GM12878 (cell line): ENCODE measurements at regions not wholly inside any gene's neighbourhood (a gene's known extent, or its start where the extent isn't known, plus 50 kb on each side); places are given as distances from the start of the nearest gene placed in this dataset.

ENCODE experiments used
- ATAC-seq: fragments of 200-7000 bp; cut with Tn5 transposase; 3 replicates; pipeline ENCODE4 v1.9.1; 2020; ENCODE audit warnings: mild to moderate bottlenecking, moderate library complexity
- BruUV-seq: library from RNA; stranded (reverse); fragments of 400-500 nt; replicated peaks from 2 replicates; lab custom pipeline; 2021; lab: Mats Ljungman, UMichigan
- CTCF ChIA-PET: fragments of 300-600 bp; sonication (Branson Sonifier 250); formaldehyde crosslinking; extraction: SDS; loops from one replicate; lab custom pipeline; 2021; ENCODE audit warnings: inconsistent platforms; lab: Yijun Ruan, JAX
- POLR2A ChIA-PET: fragments of 350-600 bp; formaldehyde crosslinking; extraction: SDS; loops from one replicate; lab custom pipeline; 2021; ENCODE audit warnings: inconsistent platforms; lab: Charles Lee
- RAD21 ChIA-PET: fragments of 300-600 bp; sonication (Branson Sonifier 250); formaldehyde crosslinking; loops from one replicate; lab custom pipeline; 2023; ENCODE audit warnings: antibody characterized with exemption; ENCODE audit not compliant: unreplicated experiment; lab: Charles Lee
- SMC1A ChIA-PET: fragments of 300-600 bp; sonication (Branson Sonifier 250); formaldehyde crosslinking; loops from one replicate; lab custom pipeline; 2023; ENCODE audit not compliant: unreplicated experiment, uncharacterized antibody; lab: Charles Lee
- DNase-seq: peaks from one replicate; pipeline ENCODE4 v3.0.0-alpha.2; 2011; ENCODE audit warnings: low read depth, low spot score
- FAIRE-seq: peaks from 3 replicates; lab custom pipeline; 2011; peaks lifted over from hg19 to GRCh38; lab: Jason Lieb, UNC
- H2AFZ ChIP-seq: 2 replicates; pipeline ENCODE4 v1.6.0; 2011; ENCODE audit warnings: low read depth, low read length, control low read depth; ENCODE audit not compliant: control insufficient read depth
- H3K27ac ChIP-seq: 2 replicates; pipeline ENCODE4 v1.5.1; 2011; ENCODE audit warnings: control low read depth; ENCODE audit not compliant: control insufficient read depth, insufficient read depth
- H3K27me3 ChIP-seq, 2 experiments: replicated peaks in 1 of 2; 2 replicates each; pipeline versions ENCODE4 v1.6.0 to v1.6.1; 2011; ENCODE audit warnings: low read length in 1 of 2; ENCODE audit not compliant: control insufficient read depth in 2 of 2, insufficient read depth in 2 of 2
- H3K36me3 ChIP-seq, 2 experiments: 2 replicates each; pipeline ENCODE4 v1.5.1; 2011; ENCODE audit warnings: low read length in 1 of 2; ENCODE audit not compliant: control insufficient read depth in 2 of 2, insufficient read depth in 2 of 2
- H3K4me1 ChIP-seq: 2 replicates; pipeline ENCODE4 v1.6.1; 2011; ENCODE audit warnings: mild to moderate bottlenecking, low read length, moderate library complexity, mixed read lengths; ENCODE audit not compliant: control insufficient read depth, insufficient read depth
- H3K4me2 ChIP-seq: 2 replicates; pipeline ENCODE4 v1.6.0; 2011; ENCODE audit warnings: control low read depth; ENCODE audit not compliant: control insufficient read depth, insufficient read depth
- H3K4me3 ChIP-seq: fragments of 200-600 bp; sonication (generic); 2 replicates; pipeline ENCODE4 v1.5.1; 2016
- H3K79me2 ChIP-seq: 2 replicates; pipeline ENCODE4 v1.6.0; 2011; ENCODE audit warnings: low read length; ENCODE audit not compliant: control insufficient read depth, insufficient read depth
- H3K9ac ChIP-seq: 2 replicates; pipeline ENCODE4 v1.8.0; 2011; ENCODE audit warnings: low read length, control low read depth, mixed read lengths; ENCODE audit not compliant: control insufficient read depth, insufficient read depth
- H3K9me3 ChIP-seq: replicated peaks from 3 replicates; pipeline ENCODE4 v1.5.1; 2011; ENCODE audit warnings: mild to moderate bottlenecking, low read length; ENCODE audit not compliant: control insufficient read depth, insufficient read depth
- H4K20me1 ChIP-seq: 2 replicates; pipeline ENCODE4 v1.6.0; 2011; ENCODE audit not compliant: control insufficient read depth, insufficient read depth
- DPF2 ChIP-seq: fragments of 450-650 bp; IDR thresholded peaks from 2 replicates; pipeline ENCODE4 v1.6.1; 2017; ENCODE audit warnings: mild to moderate bottlenecking
- EGR1 ChIP-seq, 2 experiments: IDR thresholded peaks; 1 replicate in 1 of 2; 2 replicates in 1 of 2; pipeline ENCODE4 v1.6.1; 2011 to 2012; ENCODE audit warnings: low read depth in 2 of 2, low read length in 2 of 2, borderline replicate concordance in 1 of 2, mild to moderate bottlenecking in 1 of 2, moderate library complexity in 1 of 2
- FOS ChIP-seq: IDR thresholded peaks from 3 replicates; pipeline ENCODE4 v1.6.1; 2011; ENCODE audit warnings: borderline replicate concordance; ENCODE audit not compliant: insufficient read length; ENCODE audit errors: extremely low read depth
- GATAD2B ChIP-seq: fragments of 450-650 bp; conservative IDR thresholded peaks from 2 replicates; pipeline ENCODE4 v1.6.1; 2017; ENCODE audit warnings: low read depth, mild to moderate bottlenecking, moderate library complexity
- IRF4 ChIP-seq: IDR thresholded peaks from 2 replicates; pipeline ENCODE4 v1.6.1; 2011; ENCODE audit warnings: low read depth, low read length
- JUND ChIP-seq: IDR thresholded peaks from 2 replicates; pipeline ENCODE4 v1.6.1; 2012; ENCODE audit warnings: low read depth, mild to moderate bottlenecking, low read length, improper control_type of control experiment, moderate library complexity
- POU2F2 ChIP-seq: IDR thresholded peaks from 3 replicates; pipeline ENCODE4 v1.6.1; 2011; ENCODE audit warnings: low read depth, mild to moderate bottlenecking, low read length, borderline replicate concordance
- RB1 ChIP-seq: fragments of 450-650 bp; formaldehyde crosslinking; IDR thresholded peaks from 2 replicates; pipeline ENCODE4 v1.6.1; 2017; ENCODE audit warnings: mild to moderate bottlenecking, borderline replicate concordance
- SMC3 ChIP-seq: IDR thresholded peaks from 2 replicates; pipeline ENCODE4 v1.6.1; 2011; ENCODE audit warnings: low read length, improper control_type of control experiment, borderline replicate concordance
- SP1 ChIP-seq: IDR thresholded peaks from one replicate; pipeline ENCODE4 v1.6.1; 2011; ENCODE audit warnings: low read depth, low read length
- SREBF2 ChIP-seq: IDR thresholded peaks from 2 replicates; pipeline ENCODE4 v1.6.1; 2012; ENCODE audit warnings: mild to moderate bottlenecking, low read length
- TAF1 ChIP-seq: IDR thresholded peaks from 2 replicates; pipeline ENCODE4 v1.6.1; 2011; ENCODE audit warnings: mild to moderate bottlenecking, low read depth, low read length, borderline replicate concordance
- TCF12 ChIP-seq: IDR thresholded peaks from 2 replicates; pipeline ENCODE4 v1.6.1; 2011; ENCODE audit warnings: low read depth, mild to moderate bottlenecking, low read length
- ZZZ3 ChIP-seq: IDR thresholded peaks from 2 replicates; pipeline ENCODE4 v1.6.1; 2011; ENCODE audit warnings: low read depth; ENCODE audit not compliant: control insufficient read depth, insufficient read length
- WGBS: methylation state at CpG from one replicate; pipeline ENCODE4 v1.1.6; 2016; ENCODE audit warnings: low lambda C conversion rate; ENCODE audit not compliant: insufficient replicate concordance, insufficient coverage; ENCODE audit errors: missing lambda C conversion rate; 5-methylcytosine and 5-hydroxymethylcytosine counted together
- in situ Hi-C: fragments of 300-500 bp; cut with MboI; formaldehyde crosslinking; loops from 9 replicates; pipeline ENCODE4 v1.14.3; 2018; ENCODE audit warnings: mixed read lengths
- intact Hi-C: fragments of 100-400 bp; cut with micrococcal nuclease; formaldehyde crosslinking; loops from one replicate; pipeline ENCODE4 v1.14.2; 2022; ENCODE audit not compliant: unreplicated experiment
- TF ChIP-seq, protein P1 (sequence below): fragments of 450-650 bp; IDR thresholded peaks from 2 replicates; pipeline ENCODE4 v1.6.1; 2014; ENCODE audit warnings: mild to moderate bottlenecking
- TF ChIP-seq, protein P2 (sequence below): fragments of 450-650 bp; IDR thresholded peaks from 2 replicates; pipeline ENCODE4 v1.6.1; 2017; ENCODE audit warnings: mild to moderate bottlenecking
- TF ChIP-seq, protein P3 (sequence below): fragments of 450-650 bp; IDR thresholded peaks from 2 replicates; pipeline ENCODE4 v1.6.1; 2017; ENCODE audit warnings: mild to moderate bottlenecking, moderate library complexity
- TF ChIP-seq, protein P4 (sequence below): fragments of 450-650 bp; IDR thresholded peaks from 2 replicates; pipeline ENCODE4 v1.6.1; 2017; ENCODE audit warnings: mild to moderate bottlenecking, low read depth, inconsistent platforms; ENCODE audit not compliant: poor library complexity, severe bottlenecking

DNA sequence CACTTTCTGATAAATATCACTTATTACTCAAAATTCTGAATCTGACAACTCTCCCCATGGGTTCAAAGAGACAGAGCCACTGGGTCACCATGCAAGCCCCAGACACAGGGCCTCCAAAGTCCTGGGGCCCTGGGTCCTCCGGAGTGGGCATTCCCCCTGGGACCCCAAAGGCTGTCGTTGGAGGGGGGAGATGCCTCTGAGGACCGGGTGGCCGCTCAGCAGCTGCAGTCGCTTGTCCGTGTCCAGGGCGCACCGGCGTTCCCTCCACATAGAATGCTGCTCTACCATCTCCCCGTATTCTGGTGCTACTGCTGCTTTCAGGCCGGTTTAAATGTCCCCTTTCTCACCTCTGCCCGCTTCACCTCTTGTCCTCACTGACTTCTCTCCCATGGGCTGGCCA lies 246.1 kb downstream of the TEX29 start:
- no peaks in the 10 kb centered on the region; the same call in 2 of the 3 replicates for H3K9me3 ChIP-seq
- H3K9ac ChIP-seq: no peak overlapping the region
- no peaks in the 10 kb centered on the region for H3K36me3 ChIP-seq
- no peaks in the 10 kb centered on the region for H3K4me1 ChIP-seq
- in situ Hi-C loops (no loop called here), intact Hi-C loops (no loop called here)
- H2AFZ ChIP-seq: no peak overlapping the region
- CTCF ChIA-PET: no interaction called here
- no peaks in the 10 kb centered on the region for H3K79me2 ChIP-seq
- H3K4me2 ChIP-seq: no peak overlapping the region
- FAIRE-seq (no peak), DNase-seq (no peak), ATAC-seq (no peak)
- WGBS: 18% methylated on average over 12 of the region's 12 CpGs
- H3K4me3 ChIP-seq: no peak overlapping the region
- no peaks in the 10 kb centered on the region for H3K27me3 ChIP-seq
- SMC1A ChIA-PET: no interaction called here
- H4K20me1 ChIP-seq: no peaks in the 10 kb centered on the region
- BruUV-seq: no TSS peak
- no peak overlapping the region for H3K27ac ChIP-seq
- RAD21 ChIA-PET: no interaction called here
- POLR2A ChIA-PET: no interaction called here
- no peak for TF ChIP-seq FOS
- TF ChIP-seq SREBF2: no peak
- no peak for TF ChIP-seq DPF2
- TF ChIP-seq, protein P1, sequence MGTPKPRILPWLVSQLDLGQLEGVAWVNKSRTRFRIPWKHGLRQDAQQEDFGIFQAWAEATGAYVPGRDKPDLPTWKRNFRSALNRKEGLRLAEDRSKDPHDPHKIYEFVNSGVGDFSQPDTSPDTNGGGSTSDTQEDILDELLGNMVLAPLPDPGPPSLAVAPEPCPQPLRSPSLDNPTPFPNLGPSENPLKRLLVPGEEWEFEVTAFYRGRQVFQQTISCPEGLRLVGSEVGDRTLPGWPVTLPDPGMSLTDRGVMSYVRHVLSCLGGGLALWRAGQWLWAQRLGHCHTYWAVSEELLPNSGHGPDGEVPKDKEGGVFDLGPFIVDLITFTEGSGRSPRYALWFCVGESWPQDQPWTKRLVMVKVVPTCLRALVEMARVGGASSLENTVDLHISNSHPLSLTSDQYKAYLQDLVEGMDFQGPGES: no peak
- no peak for TF ChIP-seq POU2F2
- TF ChIP-seq RB1: no peak
- TF ChIP-seq, protein P2, sequence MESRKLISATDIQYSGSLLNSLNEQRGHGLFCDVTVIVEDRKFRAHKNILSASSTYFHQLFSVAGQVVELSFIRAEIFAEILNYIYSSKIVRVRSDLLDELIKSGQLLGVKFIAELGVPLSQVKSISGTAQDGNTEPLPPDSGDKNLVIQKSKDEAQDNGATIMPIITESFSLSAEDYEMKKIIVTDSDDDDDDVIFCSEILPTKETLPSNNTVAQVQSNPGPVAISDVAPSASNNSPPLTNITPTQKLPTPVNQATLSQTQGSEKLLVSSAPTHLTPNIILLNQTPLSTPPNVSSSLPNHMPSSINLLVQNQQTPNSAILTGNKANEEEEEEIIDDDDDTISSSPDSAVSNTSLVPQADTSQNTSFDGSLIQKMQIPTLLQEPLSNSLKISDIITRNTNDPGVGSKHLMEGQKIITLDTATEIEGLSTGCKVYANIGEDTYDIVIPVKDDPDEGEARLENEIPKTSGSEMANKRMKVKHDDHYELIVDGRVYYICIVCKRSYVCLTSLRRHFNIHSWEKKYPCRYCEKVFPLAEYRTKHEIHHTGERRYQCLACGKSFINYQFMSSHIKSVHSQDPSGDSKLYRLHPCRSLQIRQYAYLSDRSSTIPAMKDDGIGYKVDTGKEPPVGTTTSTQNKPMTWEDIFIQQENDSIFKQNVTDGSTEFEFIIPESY: no peak
- TF ChIP-seq, protein P3, sequence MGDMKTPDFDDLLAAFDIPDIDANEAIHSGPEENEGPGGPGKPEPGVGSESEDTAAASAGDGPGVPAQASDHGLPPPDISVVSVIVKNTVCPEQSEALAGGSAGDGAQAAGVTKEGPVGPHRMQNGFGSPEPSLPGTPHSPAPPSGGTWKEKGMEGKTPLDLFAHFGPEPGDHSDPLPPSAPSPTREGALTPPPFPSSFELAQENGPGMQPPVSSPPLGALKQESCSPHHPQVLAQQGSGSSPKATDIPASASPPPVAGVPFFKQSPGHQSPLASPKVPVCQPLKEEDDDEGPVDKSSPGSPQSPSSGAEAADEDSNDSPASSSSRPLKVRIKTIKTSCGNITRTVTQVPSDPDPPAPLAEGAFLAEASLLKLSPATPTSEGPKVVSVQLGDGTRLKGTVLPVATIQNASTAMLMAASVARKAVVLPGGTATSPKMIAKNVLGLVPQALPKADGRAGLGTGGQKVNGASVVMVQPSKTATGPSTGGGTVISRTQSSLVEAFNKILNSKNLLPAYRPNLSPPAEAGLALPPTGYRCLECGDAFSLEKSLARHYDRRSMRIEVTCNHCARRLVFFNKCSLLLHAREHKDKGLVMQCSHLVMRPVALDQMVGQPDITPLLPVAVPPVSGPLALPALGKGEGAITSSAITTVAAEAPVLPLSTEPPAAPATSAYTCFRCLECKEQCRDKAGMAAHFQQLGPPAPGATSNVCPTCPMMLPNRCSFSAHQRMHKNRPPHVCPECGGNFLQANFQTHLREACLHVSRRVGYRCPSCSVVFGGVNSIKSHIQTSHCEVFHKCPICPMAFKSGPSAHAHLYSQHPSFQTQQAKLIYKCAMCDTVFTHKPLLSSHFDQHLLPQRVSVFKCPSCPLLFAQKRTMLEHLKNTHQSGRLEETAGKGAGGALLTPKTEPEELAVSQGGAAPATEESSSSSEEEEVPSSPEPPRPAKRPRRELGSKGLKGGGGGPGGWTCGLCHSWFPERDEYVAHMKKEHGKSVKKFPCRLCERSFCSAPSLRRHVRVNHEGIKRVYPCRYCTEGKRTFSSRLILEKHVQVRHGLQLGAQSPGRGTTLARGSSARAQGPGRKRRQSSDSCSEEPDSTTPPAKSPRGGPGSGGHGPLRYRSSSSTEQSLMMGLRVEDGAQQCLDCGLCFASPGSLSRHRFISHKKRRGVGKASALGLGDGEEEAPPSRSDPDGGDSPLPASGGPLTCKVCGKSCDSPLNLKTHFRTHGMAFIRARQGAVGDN: no peak
- no peak for TF ChIP-seq ZZZ3
- no peak for TF ChIP-seq SMC3
- no peak for TF ChIP-seq TCF12
- TF ChIP-seq EGR1 (IDR thresholded peaks at IDR 0.05; ENCODE audit: borderline replicate concordance in 1 of 2, low read depth in 2 of 2, low read length in 2 of 2): no peak
- no peak for TF ChIP-seq GATAD2B
- no peak for TF ChIP-seq JUND
- TF ChIP-seq TAF1: no peak
- no peak for TF ChIP-seq IRF4
- no peak for TF ChIP-seq SP1
- TF ChIP-seq, protein P4, sequence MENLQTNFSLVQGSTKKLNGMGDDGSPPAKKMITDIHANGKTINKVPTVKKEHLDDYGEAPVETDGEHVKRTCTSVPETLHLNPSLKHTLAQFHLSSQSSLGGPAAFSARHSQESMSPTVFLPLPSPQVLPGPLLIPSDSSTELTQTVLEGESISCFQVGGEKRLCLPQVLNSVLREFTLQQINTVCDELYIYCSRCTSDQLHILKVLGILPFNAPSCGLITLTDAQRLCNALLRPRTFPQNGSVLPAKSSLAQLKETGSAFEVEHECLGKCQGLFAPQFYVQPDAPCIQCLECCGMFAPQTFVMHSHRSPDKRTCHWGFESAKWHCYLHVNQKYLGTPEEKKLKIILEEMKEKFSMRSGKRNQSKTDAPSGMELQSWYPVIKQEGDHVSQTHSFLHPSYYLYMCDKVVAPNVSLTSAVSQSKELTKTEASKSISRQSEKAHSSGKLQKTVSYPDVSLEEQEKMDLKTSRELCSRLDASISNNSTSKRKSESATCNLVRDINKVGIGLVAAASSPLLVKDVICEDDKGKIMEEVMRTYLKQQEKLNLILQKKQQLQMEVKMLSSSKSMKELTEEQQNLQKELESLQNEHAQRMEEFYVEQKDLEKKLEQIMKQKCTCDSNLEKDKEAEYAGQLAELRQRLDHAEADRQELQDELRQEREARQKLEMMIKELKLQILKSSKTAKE: no peak
